ENCODE measurements at regions not wholly inside any gene's neighbourhood (a gene's known extent, or its start where the extent isn't known, plus 50 kb on each side); places are given as distances from the start of the nearest gene placed in this dataset.

DNA sequence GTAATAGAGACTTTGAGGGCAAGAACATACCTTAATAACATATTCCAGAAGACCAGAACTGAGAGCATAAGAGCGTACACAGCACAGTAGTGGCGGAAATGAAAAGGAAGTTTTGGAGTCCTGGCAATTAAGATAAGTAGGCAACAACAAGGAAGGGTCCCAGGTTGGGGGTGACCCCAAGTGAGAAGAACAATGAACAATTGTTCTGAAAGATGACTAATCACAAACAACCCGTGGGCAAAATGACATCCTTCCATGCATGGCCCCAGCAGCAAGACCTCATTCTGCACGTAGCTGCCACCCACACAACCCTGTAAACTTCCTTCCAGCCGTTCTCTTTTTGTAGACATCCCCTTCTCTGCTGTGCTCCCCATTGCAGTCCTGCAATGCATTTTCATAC lies 384.4 kb upstream of the PABPC4L start:
- 49 to 59% methylated on average over 5 of the region's 5 CpGs for WGBS, 2 donors
- TF ChIP-seq POLR2A (IDR thresholded peaks at IDR 0.05) = no peak
- TF ChIP-seq, protein P1, sequence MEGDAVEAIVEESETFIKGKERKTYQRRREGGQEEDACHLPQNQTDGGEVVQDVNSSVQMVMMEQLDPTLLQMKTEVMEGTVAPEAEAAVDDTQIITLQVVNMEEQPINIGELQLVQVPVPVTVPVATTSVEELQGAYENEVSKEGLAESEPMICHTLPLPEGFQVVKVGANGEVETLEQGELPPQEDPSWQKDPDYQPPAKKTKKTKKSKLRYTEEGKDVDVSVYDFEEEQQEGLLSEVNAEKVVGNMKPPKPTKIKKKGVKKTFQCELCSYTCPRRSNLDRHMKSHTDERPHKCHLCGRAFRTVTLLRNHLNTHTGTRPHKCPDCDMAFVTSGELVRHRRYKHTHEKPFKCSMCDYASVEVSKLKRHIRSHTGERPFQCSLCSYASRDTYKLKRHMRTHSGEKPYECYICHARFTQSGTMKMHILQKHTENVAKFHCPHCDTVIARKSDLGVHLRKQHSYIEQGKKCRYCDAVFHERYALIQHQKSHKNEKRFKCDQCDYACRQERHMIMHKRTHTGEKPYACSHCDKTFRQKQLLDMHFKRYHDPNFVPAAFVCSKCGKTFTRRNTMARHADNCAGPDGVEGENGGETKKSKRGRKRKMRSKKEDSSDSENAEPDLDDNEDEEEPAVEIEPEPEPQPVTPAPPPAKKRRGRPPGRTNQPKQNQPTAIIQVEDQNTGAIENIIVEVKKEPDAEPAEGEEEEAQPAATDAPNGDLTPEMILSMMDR (IDR thresholded peaks at IDR 0.05) = no peak
- intact Hi-C loops (cut with DNase I) = no loop called here

GRCh38 chr4:134567461-134567860 lies 365.9 kb upstream of the PABPC4L start:
- DNase-seq = no peak
- no peaks in the 10 kb centered on the region for H3K36me3 ChIP-seq
- TF ChIP-seq, protein P1 (IDR thresholded peaks at IDR 0.05) = no peak
- no peak for TF ChIP-seq POLR2A (IDR thresholded peaks at IDR 0.05)
- H3K27me3 ChIP-seq = no peaks in the 10 kb centered on the region
- 75 to 91% methylated on average over 1 of the region's 1 CpG for WGBS, 2 donors
- intact Hi-C loops (cut with DNase I) = no loop called here
- H3K4me3 ChIP-seq = no peak overlapping the region
- H3K9me3 ChIP-seq = no peaks in the 10 kb centered on the region
- no peak overlapping the region for H3K27ac ChIP-seq
- H3K4me1 ChIP-seq = no peaks in the 10 kb centered on the region

More for the DNA sequence above, 384.4 kb upstream of the PABPC4L start:
- Histone ChIP-seq H3K27me3 (no peaks in the 10 kb centered on the region), H3K27ac (no peak overlapping the region), H3K36me3 (no peaks in the 10 kb centered on the region), H3K9me3 (no peaks in the 10 kb centered on the region), H3K4me1 (no peaks in the 10 kb centered on the region), H3K4me3 (no peak overlapping the region)
- no peak for DNase-seq

GRCh38 chr4:134560728-134561127 lies 359.1 kb upstream of the PABPC4L start:
- intact Hi-C loops (cut with DNase I) = no loop called here
- H3K4me3 ChIP-seq = no peak overlapping the region
- no peak overlapping the region for H3K27ac ChIP-seq
- 31 to 36% methylated on average over 3 of the region's 3 CpGs for WGBS, 2 donors
- H3K27me3 ChIP-seq = no peaks in the 10 kb centered on the region
- TF ChIP-seq, protein P1 (IDR thresholded peaks at IDR 0.05) = no peak
- no peak for TF ChIP-seq POLR2A (IDR thresholded peaks at IDR 0.05)
- no peaks in the 10 kb centered on the region for H3K4me1 ChIP-seq
- H3K9me3 ChIP-seq = no peaks in the 10 kb centered on the region
- DNase-seq = no peak
- no peaks in the 10 kb centered on the region for H3K36me3 ChIP-seq

DNA sequence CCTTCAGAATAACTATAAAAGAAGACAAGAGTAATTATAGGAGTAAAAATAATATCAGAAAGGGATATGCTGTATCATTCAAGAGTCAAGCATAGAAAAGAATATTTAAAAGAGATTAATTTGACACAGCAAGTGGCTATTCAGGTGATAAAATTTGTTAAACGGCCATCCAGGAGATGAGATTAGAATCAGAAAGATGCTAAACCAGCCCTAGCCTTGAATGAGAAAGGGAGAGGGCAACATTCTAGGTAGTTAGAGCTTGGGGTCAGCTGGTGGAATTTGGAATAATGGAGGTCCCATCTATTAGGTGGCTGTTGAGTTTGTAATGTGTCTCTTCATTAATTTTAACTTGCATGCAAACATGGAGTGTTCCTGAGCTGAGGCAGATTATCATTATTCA lies 350.5 kb upstream of the PABPC4L start:
- Histone ChIP-seq H3K36me3 (no peaks in the 10 kb centered on the region), H3K27ac (no peak overlapping the region), H3K4me1 (no peaks in the 10 kb centered on the region), H3K9me3 (peaks cover 0 to 12% (median 4%) of the 10 kb centered on the region in 3 donors), H3K27me3 (no peaks in the 10 kb centered on the region), H3K4me3 (no peak overlapping the region)
- intact Hi-C loops (cut with DNase I) = no loop called here
- TF ChIP-seq POLR2A (IDR thresholded peaks at IDR 0.05) = no peak
- TF ChIP-seq, protein P1 (IDR thresholded peaks at IDR 0.05) = no peak
- DNase-seq = no peak
- WGBS, 2 donors = 31 to 44% methylated on average over 1 of the region's 1 CpG

DNA sequence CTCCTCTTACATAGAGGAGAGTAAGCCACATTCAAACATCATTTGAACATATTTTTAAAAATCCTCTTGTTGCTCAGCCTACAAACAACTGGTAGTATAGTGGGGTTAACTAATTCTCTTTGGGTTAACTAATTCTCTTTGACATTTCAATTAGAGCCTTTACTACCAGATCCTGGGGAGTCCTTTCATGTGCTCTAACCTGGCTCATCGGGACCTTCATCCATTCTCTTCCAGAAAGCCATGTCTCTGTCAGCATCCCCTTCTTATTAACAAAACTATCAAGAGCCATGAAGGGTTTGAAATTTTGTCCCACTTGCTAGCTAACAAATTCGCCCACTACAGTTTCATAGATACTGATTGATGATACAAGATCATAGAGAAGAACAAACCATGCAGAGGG lies 349.8 kb upstream of the PABPC4L start:
- Histone ChIP-seq H3K27ac (no peak overlapping the region), H3K4me3 (no peak overlapping the region), H3K4me1 (no peaks in the 10 kb centered on the region), H3K27me3 (no peaks in the 10 kb centered on the region), H3K36me3 (no peaks in the 10 kb centered on the region), H3K9me3 (peaks cover 0 to 12% (median 4%) of the 10 kb centered on the region in 3 donors)
- TF ChIP-seq POLR2A (IDR thresholded peaks at IDR 0.05) = no peak
- TF ChIP-seq, protein P1 (IDR thresholded peaks at IDR 0.05) = no peak
- intact Hi-C loops (cut with DNase I) = no loop called here
- WGBS, 2 donors = 46 to 52% methylated on average over 2 of the region's 2 CpGs
- no peak for DNase-seq
